K562 (cell line): ENCODE measurements at regions not wholly inside any gene's neighbourhood (a gene's known extent, or its start where the extent isn't known, plus 50 kb on each side); places are given as distances from the start of the nearest gene placed in this dataset.

Experiments
- GATAD2A ChIP-seq: fragments of 450-650 bp; IDR thresholded peaks from 2 replicates; pipeline ENCODE4 v1.6.1; 2017
- HDAC8 ChIP-seq: fragments of 450-650 bp; IDR thresholded peaks from 2 replicates; pipeline ENCODE4 v1.6.1; 2016; ENCODE audit warnings: mild to moderate bottlenecking, missing genetic modification characterization, moderate library complexity, missing compliant biosample characterization
- HDGF ChIP-seq: fragments of 450-650 bp; IDR thresholded peaks from 2 replicates; pipeline ENCODE4 v1.6.1; 2016
- HNRNPUL1 ChIP-seq: fragments of 200-400 bp; formaldehyde crosslinking; IDR thresholded peaks from 2 replicates; pipeline ENCODE4 v1.6.1; 2017; ENCODE audit warnings: low read length
- NFRKB ChIP-seq: fragments of 450-650 bp; IDR thresholded peaks from 2 replicates; pipeline ENCODE4 v1.6.1; 2016; ENCODE audit warnings: low read depth
- NFXL1 ChIP-seq: fragments of 450-650 bp; formaldehyde crosslinking; IDR thresholded peaks from 2 replicates; pipeline ENCODE4 v1.4.0; 2021; ENCODE audit warnings: mild to moderate bottlenecking
- PCBP1 ChIP-seq: fragments of 200-400 bp; formaldehyde crosslinking; IDR thresholded peaks from 2 replicates; pipeline ENCODE4 v1.6.1; 2018; ENCODE audit warnings: mild to moderate bottlenecking, low read depth, low read length; ENCODE audit not compliant: poor library complexity, severe bottlenecking
- PRMT5 ChIP-seq: sonication (generic); formaldehyde crosslinking; IDR thresholded peaks from 2 replicates; pipeline ENCODE4 v1.5.0; 2020; ENCODE audit warnings: missing genetic modification reagents
- RBM14 ChIP-seq: fragments of 200-400 bp; formaldehyde crosslinking; IDR thresholded peaks from 2 replicates; pipeline ENCODE4 v1.6.1; 2018; ENCODE audit warnings: low read depth, mild to moderate bottlenecking, low read length, moderate library complexity, borderline replicate concordance; ENCODE audit not compliant: insufficient read depth
- RNF219 ChIP-seq: fragments of 250-450 bp; sonication (Bioruptor Pico); IDR thresholded peaks from 2 replicates; pipeline ENCODE4 v1.5.0; 2022; ENCODE audit warnings: mild to moderate bottlenecking
- SLC30A9 ChIP-seq: fragments of 250-450 bp; sonication (Bioruptor Pico); IDR thresholded peaks from 2 replicates; pipeline ENCODE4 v1.8.0; 2022; ENCODE audit warnings: mild to moderate bottlenecking, moderate library complexity
- TFAM ChIP-seq: fragments of 250-450 bp; sonication (Bioruptor Pico); conservative IDR thresholded peaks from 2 replicates; pipeline ENCODE4 v1.5.0; 2021; ENCODE audit warnings: mild to moderate bottlenecking, moderate library complexity
- THAP7 ChIP-seq: fragments of 250-450 bp; sonication (Bioruptor Pico); IDR thresholded peaks from 2 replicates; pipeline ENCODE4 v1.5.0; 2021
- ZFP30 ChIP-seq: fragments of 250-450 bp; sonication (Bioruptor Pico); IDR thresholded peaks from 2 replicates; pipeline ENCODE4 v1.8.0; 2022; ENCODE audit warnings: moderate library complexity, mild to moderate bottlenecking, inconsistent platforms, borderline replicate concordance
- ZFP36 ChIP-seq: fragments of 150-350 bp; IDR thresholded peaks from 2 replicates; pipeline ENCODE4 v1.6.1; 2018; ENCODE audit warnings: low read length, low read depth; ENCODE audit not compliant: partially characterized antibody
- ZFP91 ChIP-seq: sonication (generic); formaldehyde crosslinking; IDR thresholded peaks from 2 replicates; pipeline ENCODE4 v1.8.0; 2022; ENCODE audit warnings: mild to moderate bottlenecking, missing genetic modification reagents
- ZNF274 ChIP-seq: IDR thresholded peaks from 2 replicates; pipeline ENCODE4 v1.6.1; 2011; ENCODE audit warnings: low read depth, mild to moderate bottlenecking, low read length, moderate library complexity, borderline replicate concordance
- ZNF282 ChIP-seq: sonication (generic); formaldehyde crosslinking; IDR thresholded peaks from 2 replicates; pipeline ENCODE4 v1.8.1; 2023; ENCODE audit warnings: missing genetic modification reagents
- ZNF436 ChIP-seq: fragments of 250-450, 450-650 bp; sonication (Bioruptor Pico); formaldehyde crosslinking; IDR thresholded peaks from 2 replicates; pipeline ENCODE4 v1.7.0; 2020; ENCODE audit warnings: mild to moderate bottlenecking
- ZNF518B ChIP-seq: fragments of 250-450 bp; sonication (Bioruptor Pico); IDR thresholded peaks from 2 replicates; pipeline ENCODE4 v1.5.0; 2021; ENCODE audit warnings: mild to moderate bottlenecking, moderate library complexity
- ZNF77 ChIP-seq: fragments of 250-450 bp; sonication (Bioruptor Pico); IDR thresholded peaks from 2 replicates; pipeline ENCODE4 v1.5.0; 2020
- ZNF79 ChIP-seq: fragments of 250-450 bp; sonication (Bioruptor Pico); IDR thresholded peaks from 2 replicates; pipeline ENCODE4 v1.4.0; 2020; ENCODE audit warnings: low read depth, mild to moderate bottlenecking, moderate library complexity

- TF ChIP-seq ZNF282 (CRISPR knock-in tag) (no peak), ZFP36 (no peak), NFRKB (no peak; the same call in 1 of the 2 replicates), NFXL1 (no peak), ZNF79 (CRISPR knock-in tag) (0 out of 2 replicates have a peak, but pooled peaks have one; percentile 5), HDGF (no peak), RBM14 (no peak), ZNF518B (CRISPR knock-in tag) (no peak), THAP7 (CRISPR knock-in tag) (no peak), ZFP91 (CRISPR knock-in tag) (no peak), ZNF436 (no peak), ZFP30 (CRISPR knock-in tag) (no peak), ZNF274 (no peak; the same call in 1 of the 2 replicates), TFAM (CRISPR knock-in tag) (no peak), PRMT5 (no peak), RNF219 (CRISPR knock-in tag) (no peak), PCBP1 (no peak), SLC30A9 (no peak), HNRNPUL1 (no peak), GATAD2A (peak; percentile 53), ZNF77 (CRISPR knock-in tag) (no peak), HDAC8 (no peak)
Observed at GRCh38 chr11:86176165-86176884, 68.2 kb upstream of the EED start (continued).
